C4-2B (cell line): ENCODE measurements at regions not wholly inside any gene's neighbourhood (a gene's known extent, or its start where the extent isn't known, plus 50 kb on each side); places are given as distances from the start of the nearest gene placed in this dataset.

ENCODE experiments used
- ZFX ChIP-seq: fragments of 450-650 bp; IDR thresholded peaks from 2 replicates; pipeline ENCODE4 v1.6.1; 2017
- TF ChIP-seq, protein P1 (sequence below): fragments of 450-650 bp; conservative IDR thresholded peaks from 2 replicates; pipeline ENCODE4 v1.5.1; 2017; ENCODE audit warnings: mild to moderate bottlenecking

DNA sequence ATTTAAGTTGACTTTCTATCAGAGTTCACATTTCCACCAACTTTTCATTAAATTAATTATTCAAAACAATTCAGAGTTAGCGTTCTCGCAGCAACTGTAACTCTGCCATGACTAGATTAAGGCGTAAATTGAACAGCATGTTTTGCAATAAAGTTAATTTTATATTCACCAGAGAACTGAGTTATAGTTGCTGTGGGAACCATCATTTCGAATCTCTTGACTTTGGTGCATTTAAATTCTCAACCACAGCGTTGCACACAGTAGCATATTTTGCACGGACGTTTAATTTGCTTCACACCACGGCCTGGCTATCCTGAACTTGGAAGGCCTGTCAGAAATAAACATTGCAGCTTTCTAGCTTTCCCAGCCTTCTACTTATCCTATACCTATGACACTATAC lies 144.3 kb upstream of the WWC1 start:
- TF ChIP-seq, protein P1, sequence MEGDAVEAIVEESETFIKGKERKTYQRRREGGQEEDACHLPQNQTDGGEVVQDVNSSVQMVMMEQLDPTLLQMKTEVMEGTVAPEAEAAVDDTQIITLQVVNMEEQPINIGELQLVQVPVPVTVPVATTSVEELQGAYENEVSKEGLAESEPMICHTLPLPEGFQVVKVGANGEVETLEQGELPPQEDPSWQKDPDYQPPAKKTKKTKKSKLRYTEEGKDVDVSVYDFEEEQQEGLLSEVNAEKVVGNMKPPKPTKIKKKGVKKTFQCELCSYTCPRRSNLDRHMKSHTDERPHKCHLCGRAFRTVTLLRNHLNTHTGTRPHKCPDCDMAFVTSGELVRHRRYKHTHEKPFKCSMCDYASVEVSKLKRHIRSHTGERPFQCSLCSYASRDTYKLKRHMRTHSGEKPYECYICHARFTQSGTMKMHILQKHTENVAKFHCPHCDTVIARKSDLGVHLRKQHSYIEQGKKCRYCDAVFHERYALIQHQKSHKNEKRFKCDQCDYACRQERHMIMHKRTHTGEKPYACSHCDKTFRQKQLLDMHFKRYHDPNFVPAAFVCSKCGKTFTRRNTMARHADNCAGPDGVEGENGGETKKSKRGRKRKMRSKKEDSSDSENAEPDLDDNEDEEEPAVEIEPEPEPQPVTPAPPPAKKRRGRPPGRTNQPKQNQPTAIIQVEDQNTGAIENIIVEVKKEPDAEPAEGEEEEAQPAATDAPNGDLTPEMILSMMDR, result no peak
- no peak for TF ChIP-seq ZFX
